Uterus (tissue), 2 donors: ENCODE measurements at regions not wholly inside any gene's neighbourhood (a gene's known extent, or its start where the extent isn't known, plus 50 kb on each side); places are given as distances from the start of the nearest gene placed in this dataset.

Source experiments
- CTCF ChIP-seq, 4 experiments: fragments of 200-600 bp in 2 of 4; fragments of 450-650 bp in 2 of 4; sonication (generic) in 2 of 4; IDR thresholded peaks; one replicate each; pipeline ENCODE4 v1.5.1; 2016 to 2019; ENCODE audit warnings: antibody characterized with exemption in 4 of 4, mild to moderate bottlenecking in 2 of 4, moderate library complexity in 1 of 4
- POLR2A ChIP-seq, 2 donors: fragments of 450-650 bp; IDR thresholded peaks; one replicate each; pipeline ENCODE4 v1.6.1; 2016; ENCODE audit warnings: antibody characterized with exemption in 2 of 2, mild to moderate bottlenecking in 1 of 2, moderate library complexity in 1 of 2

DNA sequence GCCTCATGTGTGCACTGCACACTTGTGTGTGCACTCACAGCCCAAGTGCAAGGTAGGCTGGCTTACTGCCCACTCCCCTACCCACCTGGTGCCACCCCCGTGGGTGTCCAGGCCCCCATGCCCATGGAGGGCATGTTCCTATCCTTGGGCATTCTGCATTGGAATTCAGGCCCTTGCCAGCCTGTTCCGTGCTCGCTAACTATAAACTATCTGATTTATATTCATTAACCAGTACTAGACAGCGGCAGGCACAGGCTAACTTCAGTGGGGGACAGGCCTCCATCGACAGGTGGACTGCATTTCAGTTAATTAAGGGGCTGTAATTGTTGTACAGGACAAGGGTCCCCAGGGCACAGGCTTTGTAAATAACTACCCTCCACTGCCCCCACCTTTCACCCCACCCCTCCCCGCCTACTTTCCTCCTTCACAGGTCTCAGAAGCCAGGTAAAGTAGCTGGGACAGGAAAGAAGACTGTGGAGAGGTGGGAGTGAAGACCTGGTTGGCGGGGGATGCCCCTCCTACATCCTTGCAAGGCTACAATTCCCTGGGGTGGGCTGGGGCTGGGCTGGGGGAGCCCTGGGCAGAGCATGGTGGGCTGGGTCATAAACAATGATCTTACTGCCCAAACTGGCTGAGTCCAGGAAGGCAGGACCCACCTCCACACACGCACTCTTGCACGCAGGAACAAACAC is 119.0 kb upstream of the LHX1 start:
- TF ChIP-seq CTCF (IDR thresholded peaks at IDR 0.05) (no peak), POLR2A (IDR thresholded peaks at IDR 0.05) (no peak)
